ENCODE measurements at regions not wholly inside any gene's neighbourhood (a gene's known extent, or its start where the extent isn't known, plus 50 kb on each side); places are given as distances from the start of the nearest gene placed in this dataset.

GRCh38 chr20:4604580-4604979, 81.7 kb upstream of the PRNP start:
- TF ChIP-seq EGR1 (IDR thresholded peaks at IDR 0.05; ENCODE audit: low read depth) (no peak), REST (IDR thresholded peaks at IDR 0.05; ENCODE audit: low read depth) (no peak), CTCF (IDR thresholded peaks at IDR 0.05 in 2 of 3, conservative IDR thresholded peaks at IDR 0.05 in 1 of 3; ENCODE audit: borderline replicate concordance in 1 of 3, insufficient read depth in 1 of 3, low read depth in 2 of 3, low read length in 2 of 3) (no peak), EZH2 (IDR thresholded peaks at IDR 0.05) (no peak), POLR2A (IDR thresholded peaks at IDR 0.05; ENCODE audit: borderline replicate concordance, extremely low read depth, insufficient read depth, insufficient read length) (no peak), ELF1 (IDR thresholded peaks at IDR 0.05; ENCODE audit: borderline replicate concordance, low read depth) (no peak), FOSL1 (IDR thresholded peaks at IDR 0.05; ENCODE audit: low read depth) (no peak), TCF7L2 (IDR thresholded peaks at IDR 0.05; ENCODE audit: borderline replicate concordance, extremely low read depth, insufficient read depth, insufficient read length) (no peak)
